ENCODE measurements at regions not wholly inside any gene's neighbourhood (a gene's known extent, or its start where the extent isn't known, plus 50 kb on each side); places are given as distances from the start of the nearest gene placed in this dataset.

DNA sequence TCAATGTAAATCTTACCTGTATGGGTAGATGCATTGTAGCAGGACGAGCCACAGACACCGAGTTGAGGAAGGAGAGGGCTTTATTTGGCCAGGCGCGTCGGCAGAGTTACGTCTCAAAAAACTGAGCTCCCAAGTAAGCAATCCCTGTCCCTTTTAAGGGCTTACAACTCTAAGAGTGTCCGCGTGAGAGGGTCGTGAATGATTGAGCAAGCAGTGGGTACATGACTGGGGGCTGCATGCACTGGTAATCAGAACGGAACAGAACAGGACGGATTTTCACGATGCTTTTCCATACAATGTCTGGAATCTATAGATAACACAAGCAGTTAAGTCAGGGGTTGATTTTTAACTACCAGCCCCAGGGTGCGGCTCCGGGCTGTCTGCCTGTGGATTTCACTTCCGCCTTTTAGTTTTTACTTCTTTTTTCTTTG lies 524.9 kb upstream of the HTR2C start (continued):
- TF ChIP-seq STAT6 (CRISPR knock-in tag; IDR thresholded peaks at IDR 0.05) (no peak), CLOCK (CRISPR knock-in tag; IDR thresholded peaks at IDR 0.05; ENCODE audit: borderline replicate concordance) (no peak), ZNF197 (CRISPR knock-in tag; IDR thresholded peaks at IDR 0.05; ENCODE audit: low read depth) (no peak; the same call in 1 of the 2 replicates), KLF1 (tag; IDR thresholded peaks at IDR 0.05) (no peak), POLR2AphosphoS2 (IDR thresholded peaks at IDR 0.05; ENCODE audit: low read length) (no peak), SP2 (IDR thresholded peaks at IDR 0.05; ENCODE audit: extremely low read depth, low read depth, low read length, poor library complexity, severe bottlenecking) (no peak), PKNOX1 (IDR thresholded peaks at IDR 0.05) (no peak), HDAC6 (IDR thresholded peaks at IDR 0.05; ENCODE audit: low read depth, low read length) (no peak), DPF2 (IDR thresholded peaks at IDR 0.05) (peak; percentile 93), PHF20 (IDR thresholded peaks at IDR 0.05; ENCODE audit: partially characterized antibody) (no peak), FOXP1 (CRISPR knock-in tag; IDR thresholded peaks at IDR 0.05) (no peak), NELFE (IDR thresholded peaks at IDR 0.05; ENCODE audit: insufficient read depth, insufficient read length) (no peak), CBX8 (IDR thresholded peaks at IDR 0.05; ENCODE audit: borderline replicate concordance, extremely low read depth, low read depth, low read length, poor library complexity, severe bottlenecking) (no peak), IFI16 (CRISPR knock-in tag; IDR thresholded peaks at IDR 0.05) (no peak), NCOA2 (IDR thresholded peaks at IDR 0.05; ENCODE audit: partially characterized antibody in 2 of 2) (peak in 1 of 2 experiments; percentile 21), RUNX1 (IDR thresholded peaks at IDR 0.05; ENCODE audit: low read depth) (no peak), ZKSCAN3 (CRISPR knock-in tag; IDR thresholded peaks at IDR 0.05) (no peak), POLR3G (IDR thresholded peaks at IDR 0.05; ENCODE audit: extremely low read depth, insufficient read length, insufficient replicate concordance) (no peak), ZNF584 (CRISPR knock-in tag; IDR thresholded peaks at IDR 0.05; ENCODE audit: low read depth) (0 out of 2 replicates have a peak, but pooled peaks have one; percentile 19), MAFG (tag; conservative IDR thresholded peaks at IDR 0.05) (no peak)
- TF ChIP-seq, protein P1, sequence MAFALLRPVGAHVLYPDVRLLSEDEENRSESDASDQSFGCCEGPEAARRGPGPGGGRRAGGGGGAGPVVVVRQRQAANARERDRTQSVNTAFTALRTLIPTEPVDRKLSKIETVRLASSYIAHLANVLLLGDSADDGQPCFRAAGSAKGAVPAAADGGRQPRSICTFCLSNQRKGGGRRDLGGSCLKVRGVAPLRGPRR (CRISPR knock-in tag; IDR thresholded peaks at IDR 0.05), result no peak
- TF ChIP-seq, protein P2, sequence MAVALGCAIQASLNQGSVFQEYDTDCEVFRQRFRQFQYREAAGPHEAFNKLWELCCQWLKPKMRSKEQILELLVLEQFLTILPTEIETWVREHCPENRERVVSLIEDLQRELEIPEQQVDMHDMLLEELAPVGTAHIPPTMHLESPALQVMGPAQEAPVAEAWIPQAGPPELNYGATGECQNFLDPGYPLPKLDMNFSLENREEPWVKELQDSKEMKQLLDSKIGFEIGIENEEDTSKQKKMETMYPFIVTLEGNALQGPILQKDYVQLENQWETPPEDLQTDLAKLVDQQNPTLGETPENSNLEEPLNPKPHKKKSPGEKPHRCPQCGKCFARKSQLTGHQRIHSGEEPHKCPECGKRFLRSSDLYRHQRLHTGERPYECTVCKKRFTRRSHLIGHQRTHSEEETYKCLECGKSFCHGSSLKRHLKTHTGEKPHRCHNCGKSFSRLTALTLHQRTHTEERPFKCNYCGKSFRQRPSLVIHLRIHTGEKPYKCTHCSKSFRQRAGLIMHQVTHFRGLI (CRISPR knock-in tag; IDR thresholded peaks at IDR 0.05), result no peak

All from K562 (cell line).